OCI-LY3 (cell line): ENCODE measurements at regions not wholly inside any gene's neighbourhood (a gene's known extent, or its start where the extent isn't known, plus 50 kb on each side); places are given as distances from the start of the nearest gene placed in this dataset.

ENCODE experiments used
- CTCF ChIP-seq: fragments of 200-600, 300-600 bp; sonication (generic); IDR thresholded peaks from 2 replicates; pipeline ENCODE4 v1.5.1; 2014; ENCODE audit warnings: antibody characterized with exemption, low read length, low read depth
- EZH2phosphoT487 ChIP-seq: fragments of 200-600 bp; shearing (Covaris generic); IDR thresholded peaks from 2 replicates; pipeline ENCODE4 v1.6.1; 2018; ENCODE audit warnings: antibody characterized with exemption, mixed run types, low read depth

- no peak for TF ChIP-seq CTCF
- no peak for TF ChIP-seq EZH2phosphoT487
These were observed 164.6 kb upstream of the MCTP2 start for GRCh38 chr15:94066811-94067210.
